A549 (cell line): ENCODE measurements at regions not wholly inside any gene's neighbourhood (a gene's known extent, or its start where the extent isn't known, plus 50 kb on each side); places are given as distances from the start of the nearest gene placed in this dataset.

Experiments
- ATAC-seq, 2 experiments: fragments of 200-7000 bp in 1 of 2; fragments of >200 bp in 1 of 2; cut with Nextera tagmentation in 1 of 2; cut with Tn5 transposase in 1 of 2; 3 replicates each; pipeline versions ENCODE4 v1.8.0 to v1.9.1; 2018 to 2020; ENCODE audit warnings: mild to moderate bottlenecking in 1 of 2, moderate library complexity in 1 of 2
- CTCF ChIA-PET: fragments of 300-600 bp; sonication (Branson Sonifier 250); formaldehyde crosslinking; extraction: SDS; loops from one replicate; lab custom pipeline; 2021; ENCODE audit warnings: antibody characterized with exemption, inconsistent platforms; lab: Yijun Ruan, JAX
- POLR2A ChIA-PET: fragments of 350-600 bp; formaldehyde crosslinking; extraction: SDS; loops from one replicate; lab custom pipeline; 2021; ENCODE audit warnings: antibody characterized with exemption, inconsistent platforms; lab: Yijun Ruan, JAX
- DNase-seq, 2 experiments: peaks; one replicate each; pipeline versions ENCODE4 v3.0.0 to v3.0.0-alpha.2; 2011 to 2016; ENCODE audit warnings: low read depth in 1 of 2, low spot score in 1 of 2
- FAIRE-seq: peaks from 2 replicates; lab custom pipeline; 2011; peaks lifted over from hg19 to GRCh38; lab: Jason Lieb, UNC
- H3K27ac ChIP-seq, 2 experiments: fragments of >200 bp; sonication (Bioruptor Twin); formaldehyde crosslinking; 3 replicates each; pipeline ENCODE4 v1.5.1; 2016 to 2017
- H3K4me1 ChIP-seq: fragments of >200 bp; sonication (Bioruptor Twin); formaldehyde crosslinking; 3 replicates; pipeline ENCODE4 v1.6.1; 2016
- H3K4me2 ChIP-seq: fragments of >200 bp; sonication (Bioruptor Twin); formaldehyde crosslinking; 3 replicates; pipeline ENCODE4 v1.6.1; 2016
- H3K4me3 ChIP-seq: fragments of >200 bp; sonication (Bioruptor Twin); formaldehyde crosslinking; 3 replicates; pipeline ENCODE4 v1.5.1; 2016
- H3K9me3 ChIP-seq: fragments of >200 bp; sonication (Bioruptor Twin); formaldehyde crosslinking; 3 replicates; pipeline ENCODE4 v1.6.1; 2016
- BHLHE40 ChIP-seq: IDR thresholded peaks from 2 replicates; pipeline ENCODE4 v1.6.1; 2012; ENCODE audit warnings: low read depth, low read length, inconsistent platforms
- CBX8 ChIP-seq: fragments of 200-600 bp; sonication (generic); IDR thresholded peaks from 2 replicates; pipeline ENCODE4 v1.6.1; 2016
- CEBPB ChIP-seq, 2 experiments: fragments of >200 bp in 1 of 2; sonication (Bioruptor Twin) in 1 of 2; formaldehyde crosslinking in 1 of 2; IDR thresholded peaks; 2 replicates each; pipeline ENCODE4 v1.6.1; 2012 to 2016
- CHD2 ChIP-seq: fragments of 150-350 bp; IDR thresholded peaks from 2 replicates; pipeline ENCODE4 v1.6.1; 2014; ENCODE audit warnings: low read length; ENCODE audit not compliant: partially characterized antibody
- CHD4 ChIP-seq: fragments of 200-600 bp; sonication (generic); IDR thresholded peaks from 2 replicates; pipeline ENCODE4 v1.6.1; 2016; ENCODE audit warnings: antibody characterized with exemption, mild to moderate bottlenecking, borderline replicate concordance
- FOSL2 ChIP-seq, 2 experiments: fragments of 450-650 bp in 1 of 2; fragments of >200 bp in 1 of 2; sonication (Bioruptor Twin) in 1 of 2; formaldehyde crosslinking; IDR thresholded peaks; 2 replicates each; pipeline versions ENCODE4 v1.5.0 to v1.6.1; 2016 to 2020; ENCODE audit warnings: mild to moderate bottlenecking in 1 of 2, moderate library complexity in 1 of 2
- GATA3 ChIP-seq: IDR thresholded peaks from 2 replicates; pipeline ENCODE4 v1.6.1; 2012; ENCODE audit warnings: borderline replicate concordance
- HDAC2 ChIP-seq: fragments of 200-600 bp; sonication (generic); IDR thresholded peaks from 2 replicates; pipeline ENCODE4 v1.6.1; 2016
- HOXA7 ChIP-seq: fragments of 250-450 bp; sonication (Bioruptor Pico); IDR thresholded peaks from 2 replicates; pipeline ENCODE4 v1.5.0; 2020; ENCODE audit warnings: mild to moderate bottlenecking, moderate library complexity
- HOXB13 ChIP-seq: fragments of 250-450 bp; sonication (Bioruptor Pico); IDR thresholded peaks from 2 replicates; pipeline ENCODE4 v1.5.0; 2020; ENCODE audit warnings: low read depth, mild to moderate bottlenecking, moderate library complexity
- JUN ChIP-seq, 2 experiments: fragments of >200 bp; sonication (Bioruptor Twin); formaldehyde crosslinking; IDR thresholded peaks; 2 replicates in 1 of 2; 3 replicates in 1 of 2; pipeline ENCODE4 v1.6.1; 2016 to 2017
- NFE2L2 ChIP-seq: fragments of 150-350 bp; conservative IDR thresholded peaks from 2 replicates; pipeline ENCODE4 v1.6.1; 2014; ENCODE audit warnings: low read length
- POLR2A ChIP-seq: IDR thresholded peaks from 2 replicates; pipeline ENCODE4 v1.6.1; 2012; ENCODE audit warnings: mild to moderate bottlenecking, low read length
- RFX5 ChIP-seq: fragments of 450-650 bp; IDR thresholded peaks from 2 replicates; pipeline ENCODE4 v1.7.1; 2014; ENCODE audit warnings: antibody characterized with exemption, mild to moderate bottlenecking, moderate library complexity
- RNF2 ChIP-seq: fragments of 200-600 bp; sonication (generic); IDR thresholded peaks from 2 replicates; pipeline ENCODE4 v1.6.1; 2016; ENCODE audit warnings: low read depth, mild to moderate bottlenecking, antibody characterized with exemption, moderate library complexity, borderline replicate concordance
- SMC3 ChIP-seq: fragments of >200 bp; sonication (Bioruptor Twin); formaldehyde crosslinking; IDR thresholded peaks from 3 replicates; pipeline ENCODE4 v1.6.1; 2018; ENCODE audit warnings: inconsistent platforms
- SREBF2 ChIP-seq: fragments of 450-650 bp; IDR thresholded peaks from 2 replicates; pipeline ENCODE4 v1.6.1; 2014; ENCODE audit warnings: mild to moderate bottlenecking, moderate library complexity
- TFCP2L1 ChIP-seq: fragments of 250-450 bp; sonication (Bioruptor Pico); IDR thresholded peaks from 2 replicates; pipeline ENCODE4 v1.5.0; 2021; ENCODE audit warnings: mild to moderate bottlenecking
- ZFP36 ChIP-seq: fragments of 450-650 bp; IDR thresholded peaks from 2 replicates; pipeline ENCODE4 v1.6.1; 2014; ENCODE audit warnings: borderline replicate concordance; ENCODE audit not compliant: partially characterized antibody
- WGBS: methylation state at CpG from one replicate; pipeline ENCODE4 v1.1.6; 2017; ENCODE audit errors: missing lambda C conversion rate; 5-methylcytosine and 5-hydroxymethylcytosine counted together
- TF ChIP-seq, protein P1 (sequence below): fragments of >200 bp; sonication (Bioruptor Twin); formaldehyde crosslinking; IDR thresholded peaks from 2 replicates; pipeline ENCODE4 v1.6.1; 2016
- TF ChIP-seq, protein P2 (sequence below): fragments of 250-450 bp; sonication (Bioruptor Pico); IDR thresholded peaks from 2 replicates; pipeline ENCODE4 v1.5.0; 2020; ENCODE audit warnings: low read depth, mild to moderate bottlenecking, moderate library complexity
- TF ChIP-seq, protein P3 (sequence below): fragments of 250-450 bp; sonication (Bioruptor Pico); IDR thresholded peaks from 2 replicates; pipeline ENCODE4 v1.5.0; 2021; ENCODE audit warnings: mild to moderate bottlenecking, moderate library complexity, borderline replicate concordance
- TF ChIP-seq, protein P4 (sequence below): IDR thresholded peaks from 2 replicates; pipeline ENCODE4 v1.6.1; 2012; ENCODE audit warnings: low read depth, borderline replicate concordance

DNA sequence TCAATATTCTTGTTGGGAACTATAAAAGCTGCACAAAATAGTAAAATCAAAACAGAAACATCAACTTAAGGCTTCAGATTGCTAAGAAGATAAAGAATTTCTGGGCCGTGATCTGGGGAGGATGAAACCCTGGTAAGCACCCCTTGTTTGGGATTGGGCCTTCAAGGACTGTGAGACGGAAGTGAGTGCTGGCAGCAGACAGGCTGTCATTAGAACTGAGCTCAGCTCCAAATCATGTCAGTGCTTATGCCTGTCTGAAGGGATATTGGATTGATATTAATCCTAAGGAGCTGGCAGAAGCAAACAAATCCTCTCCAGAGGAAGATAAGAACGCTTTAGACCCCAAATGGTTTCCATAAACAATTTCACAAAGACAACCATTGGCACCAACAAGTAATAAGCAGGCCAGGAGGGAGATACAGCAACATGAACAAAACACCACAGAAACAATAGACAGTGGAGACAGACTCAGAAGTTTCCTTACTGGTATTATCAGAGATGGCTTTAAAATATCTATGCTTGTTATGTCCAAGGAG is 72.6 kb upstream of the CTXND1 start:
- POLR2A ChIA-PET, result no interaction called here
- CTCF ChIA-PET, result interaction anchor here (0.9 kb wide), 1 partner anchor 81 kb away, joined by 3 read pairs; no protein-coding TSS in a partner anchor
- no peak overlapping the region for H3K4me3 ChIP-seq
- DNase-seq, result no peak
- H3K27ac ChIP-seq, result no peak overlapping the region
- TF ChIP-seq, protein P1, sequence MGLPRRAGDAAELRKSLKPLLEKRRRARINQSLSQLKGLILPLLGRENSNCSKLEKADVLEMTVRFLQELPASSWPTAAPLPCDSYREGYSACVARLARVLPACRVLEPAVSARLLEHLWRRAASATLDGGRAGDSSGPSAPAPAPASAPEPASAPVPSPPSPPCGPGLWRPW, result no peak
- TF ChIP-seq, protein P2, sequence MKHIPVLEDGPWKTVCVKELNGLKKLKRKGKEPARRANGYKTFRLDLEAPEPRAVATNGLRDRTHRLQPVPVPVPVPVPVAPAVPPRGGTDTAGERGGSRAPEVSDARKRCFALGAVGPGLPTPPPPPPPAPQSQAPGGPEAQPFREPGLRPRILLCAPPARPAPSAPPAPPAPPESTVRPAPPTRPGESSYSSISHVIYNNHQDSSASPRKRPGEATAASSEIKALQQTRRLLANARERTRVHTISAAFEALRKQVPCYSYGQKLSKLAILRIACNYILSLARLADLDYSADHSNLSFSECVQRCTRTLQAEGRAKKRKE (CRISPR knock-in tag), result no peak
- TF ChIP-seq TFCP2L1 (CRISPR knock-in tag) (no peak), HOXA7 (CRISPR knock-in tag) (no peak), CHD2 (no peak), CBX8 (no peak), FOSL2 (IDR thresholded peaks at IDR 0.05) (no peak), FOSL2 (CRISPR knock-in tag; IDR thresholded peaks at IDR 0.05) (no peak), BHLHE40 (no peak), NFE2L2 (no peak), CEBPB (IDR thresholded peaks at IDR 0.05) (no peak), SREBF2 (no peak), RFX5 (no peak), GATA3 (no peak), RNF2 (no peak), ZFP36 (no peak)
- TF ChIP-seq, protein P3, sequence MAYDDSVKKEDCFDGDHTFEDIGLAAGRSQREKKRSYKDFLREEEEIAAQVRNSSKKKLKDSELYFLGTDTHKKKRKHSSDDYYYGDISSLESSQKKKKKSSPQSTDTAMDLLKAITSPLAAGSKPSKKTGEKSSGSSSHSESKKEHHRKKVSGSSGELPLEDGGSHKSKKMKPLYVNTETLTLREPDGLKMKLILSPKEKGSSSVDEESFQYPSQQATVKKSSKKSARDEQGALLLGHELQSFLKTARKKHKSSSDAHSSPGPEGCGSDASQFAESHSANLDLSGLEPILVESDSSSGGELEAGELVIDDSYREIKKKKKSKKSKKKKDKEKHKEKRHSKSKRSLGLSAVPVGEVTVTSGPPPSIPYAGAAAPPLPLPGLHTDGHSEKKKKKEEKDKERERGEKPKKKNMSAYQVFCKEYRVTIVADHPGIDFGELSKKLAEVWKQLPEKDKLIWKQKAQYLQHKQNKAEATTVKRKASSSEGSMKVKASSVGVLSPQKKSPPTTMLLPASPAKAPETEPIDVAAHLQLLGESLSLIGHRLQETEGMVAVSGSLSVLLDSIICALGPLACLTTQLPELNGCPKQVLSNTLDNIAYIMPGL (CRISPR knock-in tag), result no peak
- TF ChIP-seq, all 56 proteins: peak for 0
- FAIRE-seq (no peak), ATAC-seq (0 out of 6 replicates have a peak, but pooled peaks of 1 of the 2 experiments have one; percentile 28)
- Histone ChIP-seq H3K9me3 (peaks cover 9% of the 10 kb centered on the region; the same call in 1 of the 3 replicates), H3K4me1 (no peaks in the 10 kb centered on the region), H3K4me2 (no peak overlapping the region)
- WGBS, result 42% methylated on average over 3 of the region's 3 CpGs

- DNase-seq (no peak), ATAC-seq (no peak; a peak in 1 of 6 replicates), FAIRE-seq (no peak)
- ChIA-PET POLR2A (no interaction called here), CTCF (no interaction called here)
- 33% methylated on average over 8 of the region's 8 CpGs for WGBS
- no peaks in the 10 kb centered on the region for H3K4me1 ChIP-seq
- TF ChIP-seq, protein P3 (CRISPR knock-in tag), result no peak
- TF ChIP-seq CBX8, result no peak
- TF ChIP-seq, protein P1, result no peak
- no peak for TF ChIP-seq POLR2A
- TF ChIP-seq, protein P4, sequence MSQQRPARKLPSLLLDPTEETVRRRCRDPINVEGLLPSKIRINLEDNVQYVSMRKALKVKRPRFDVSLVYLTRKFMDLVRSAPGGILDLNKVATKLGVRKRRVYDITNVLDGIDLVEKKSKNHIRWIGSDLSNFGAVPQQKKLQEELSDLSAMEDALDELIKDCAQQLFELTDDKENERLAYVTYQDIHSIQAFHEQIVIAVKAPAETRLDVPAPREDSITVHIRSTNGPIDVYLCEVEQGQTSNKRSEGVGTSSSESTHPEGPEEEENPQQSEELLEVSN, result no peak
- no peak for TF ChIP-seq JUN (IDR thresholded peaks at IDR 0.05)
- no peak for TF ChIP-seq HOXB13 (CRISPR knock-in tag)
- TF ChIP-seq SMC3, result no peak
- TF ChIP-seq CHD4, result no peak
- TF ChIP-seq BHLHE40, result no peak
- no peak for TF ChIP-seq HDAC2
- H3K4me2 ChIP-seq, result no peak overlapping the region
- H3K4me3 ChIP-seq, result no peak overlapping the region
- H3K9me3 ChIP-seq, result peaks cover 9% of the 10 kb centered on the region; the same call in 1 of the 3 replicates
- H3K27ac ChIP-seq, result no peak overlapping the region
Observed at GRCh38 chr15:80325206-80325605, 73.2 kb upstream of the CTXND1 start.
